CD4-positive, alpha-beta T cell treated with Interleukin-4 for 1 hour (primary cell): ENCODE measurements at regions not wholly inside any gene's neighbourhood (a gene's known extent, or its start where the extent isn't known, plus 50 kb on each side); places are given as distances from the start of the nearest gene placed in this dataset.
A peak's percentile ranks its signal among the peaks of the same experiment; 100 is the strongest.

Experiments used
- DNase-seq, 2 donors: peaks; one replicate each; pipeline ENCODE4 v3.0.0-alpha.2; 2020 to 2022

DNA sequence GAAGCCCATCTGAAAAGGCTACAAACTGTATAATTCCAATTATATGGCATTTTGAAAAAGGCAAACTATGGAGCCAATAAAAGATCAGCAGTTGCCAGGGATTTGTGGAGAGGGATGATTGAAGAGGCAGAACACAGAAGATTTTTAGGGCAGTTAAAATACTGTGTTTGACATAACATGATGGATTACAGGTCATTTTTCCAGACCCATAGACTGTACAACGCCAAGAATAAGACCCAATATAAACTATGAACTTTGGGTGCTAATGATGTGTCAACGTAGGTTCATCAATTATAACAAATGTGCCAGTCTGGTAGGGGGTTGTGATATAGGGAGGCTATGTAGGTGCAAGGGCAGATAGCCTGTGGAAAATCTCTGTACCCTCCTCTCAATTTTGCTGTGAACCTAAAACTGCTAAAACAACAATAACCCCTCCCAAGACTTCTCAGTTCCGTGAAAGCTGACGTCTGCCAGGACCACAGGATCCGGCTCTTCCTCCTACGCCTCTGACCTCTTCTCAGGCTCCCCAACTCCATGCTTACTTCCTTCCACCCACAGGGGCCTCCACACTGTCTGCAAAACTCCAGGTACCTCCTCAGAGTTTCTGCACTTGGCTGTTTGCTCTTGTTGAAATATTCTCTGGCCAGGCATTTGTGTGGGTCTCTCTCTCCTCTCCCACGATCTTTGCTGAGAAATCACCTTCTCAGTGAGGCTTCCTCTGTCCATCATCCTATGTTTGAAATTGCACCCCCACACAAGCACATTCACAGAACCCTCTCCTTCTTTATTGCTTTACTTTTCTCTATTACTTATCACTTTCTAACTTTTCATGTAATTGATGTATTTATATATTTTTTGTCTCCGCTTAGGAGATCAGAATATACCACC, 131.4 kb downstream of the BBS10 start:
- DNase-seq: no peak

DNA sequence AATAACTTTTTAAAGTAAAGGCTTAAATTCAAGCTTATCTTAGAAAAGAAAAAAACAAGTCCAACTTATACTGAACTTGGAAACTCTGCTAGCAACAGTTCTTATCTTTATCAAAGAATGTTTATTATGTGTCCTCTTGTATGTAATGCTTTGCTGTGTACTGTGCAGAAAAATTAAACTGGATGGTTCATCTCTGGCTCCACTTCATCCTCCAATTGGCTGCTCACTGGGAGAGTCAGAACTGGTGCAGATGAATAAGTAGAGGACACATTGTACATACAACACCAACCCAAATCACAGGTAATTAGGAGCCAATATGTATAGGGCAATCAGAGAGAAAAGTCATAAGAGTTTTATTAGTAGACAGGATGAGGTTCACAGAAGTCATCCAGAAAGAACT, 123.6 kb upstream of the NAP1L1 start:
- no peak for DNase-seq

DNA sequence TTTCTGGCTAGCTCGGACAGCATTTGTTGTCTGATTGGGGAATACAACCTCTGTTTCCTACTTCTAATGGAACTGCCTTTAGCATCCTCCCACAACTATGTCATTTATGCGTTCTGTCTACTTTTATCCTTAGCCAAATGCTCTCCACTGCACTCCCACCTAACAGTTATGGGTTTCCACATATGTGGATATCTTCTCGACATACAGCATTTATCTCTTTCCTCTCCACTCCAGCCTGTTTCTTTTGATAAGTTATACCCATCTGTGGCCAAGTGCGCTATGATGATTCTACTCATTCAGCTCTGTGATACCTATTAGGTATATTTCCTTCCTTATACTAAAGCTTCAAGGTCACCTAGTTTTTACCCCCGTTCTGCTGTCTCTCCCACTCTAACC, 122.2 kb upstream of the NAP1L1 start:
- no peak for DNase-seq

- no peak for DNase-seq
These were observed 121.7 kb upstream of the NAP1L1 start for GRCh38 chr12:76206039-76206676.

- no peak for DNase-seq
These were observed 118.1 kb upstream of the NAP1L1 start for GRCh38 chr12:76202621-76203020.

- DNase-seq: no peak
These were observed 117.3 kb upstream of the NAP1L1 start for GRCh38 chr12:76201758-76202157.

GRCh38 chr12:76201316-76201715, 116.8 kb upstream of the NAP1L1 start:
- DNase-seq: no peak

- no peak for DNase-seq
These were observed 115.3 kb upstream of the NAP1L1 start for GRCh38 chr12:76199808-76200207.

- DNase-seq: no peak
These were observed 114.4 kb upstream of the NAP1L1 start for GRCh38 chr12:76198839-76199238.

- no peak for DNase-seq
These were observed 112.8 kb upstream of the NAP1L1 start for GRCh38 chr12:76197283-76197682.

DNA sequence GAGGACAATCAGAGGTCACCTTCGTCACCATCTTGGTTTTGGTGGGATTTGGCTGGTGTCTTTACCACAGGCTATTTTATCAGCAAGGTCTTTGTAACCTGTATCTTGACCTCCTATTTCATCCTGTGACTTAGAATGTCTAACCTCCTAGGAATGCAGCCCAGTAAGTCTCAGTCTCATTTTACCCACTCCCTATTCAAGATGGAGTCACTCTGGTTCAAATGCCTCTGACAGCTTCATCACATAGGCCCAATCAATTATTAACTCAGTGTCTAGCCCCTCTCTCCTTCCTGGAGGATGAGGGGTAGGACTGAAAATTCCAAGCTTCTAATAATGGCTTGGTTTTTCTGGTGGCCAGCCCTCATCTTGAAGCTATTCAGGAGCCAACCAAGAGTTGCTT, 111.4 kb upstream of the NAP1L1 start:
- DNase-seq: no peak

DNA sequence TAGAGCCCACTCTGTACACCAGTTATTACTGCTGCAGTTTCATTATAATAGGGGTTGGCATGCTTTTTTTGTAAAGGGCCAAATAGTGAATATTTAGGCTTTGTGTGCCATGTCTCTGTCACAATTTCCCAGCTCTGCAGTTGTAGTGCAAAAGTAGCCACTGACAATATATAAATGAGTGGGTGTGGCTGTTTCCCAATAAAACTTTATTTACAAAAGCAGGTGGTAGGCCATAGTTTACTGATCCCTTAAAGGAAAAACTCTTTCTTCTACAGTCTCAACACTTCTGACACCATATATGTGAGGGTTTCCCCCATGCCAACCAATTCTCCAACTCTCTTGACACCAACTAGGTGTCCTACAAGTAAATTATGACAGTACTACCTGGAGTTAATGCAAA, 110.2 kb upstream of the NAP1L1 start:
- no peak for DNase-seq

GRCh38 chr12:76193961-76194360, 109.5 kb upstream of the NAP1L1 start:
- DNase-seq: no peak

DNA sequence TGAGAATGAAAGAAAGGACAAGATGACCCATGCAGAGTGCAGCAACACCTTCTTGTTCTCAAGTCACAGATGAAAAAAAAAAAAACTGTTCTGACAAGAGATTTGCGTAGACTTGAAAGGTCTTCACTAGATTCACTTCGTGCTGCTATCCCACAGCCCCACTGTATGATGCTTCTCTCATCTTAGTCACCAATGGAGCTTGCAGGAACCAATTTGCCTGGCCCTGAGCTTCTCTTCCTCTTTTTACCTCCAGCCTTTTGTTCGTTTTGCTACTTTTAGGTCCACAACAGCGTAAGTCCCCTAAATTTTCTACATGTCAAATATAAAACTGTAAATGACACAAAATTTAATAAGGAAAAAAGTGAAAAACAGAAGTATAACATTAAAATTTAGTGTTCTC, 107.9 kb upstream of the NAP1L1 start:
- no peak for DNase-seq

DNA sequence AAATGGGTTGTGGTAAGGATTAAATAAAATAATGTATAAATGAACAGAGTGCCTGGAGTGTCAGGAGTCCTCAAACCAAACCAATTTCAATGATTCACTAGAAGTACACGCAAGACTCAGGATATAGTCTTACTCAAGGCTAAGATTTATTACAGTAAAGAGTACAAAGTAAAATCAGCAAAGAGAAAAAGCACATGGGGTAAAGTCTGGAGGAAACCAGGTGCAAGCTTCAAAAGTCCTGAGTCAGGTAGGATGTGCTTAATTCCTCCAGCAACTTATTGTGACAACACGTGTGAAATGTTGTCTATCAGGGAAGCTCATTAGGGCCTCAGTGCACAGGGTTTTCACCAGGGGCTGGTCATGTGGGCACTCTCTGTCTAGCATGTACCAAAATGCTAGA, 105.8 kb upstream of the NAP1L1 start:
- DNase-seq: no peak

GRCh38 chr12:76189851-76190250, 105.4 kb upstream of the NAP1L1 start:
- no peak for DNase-seq

- no peak for DNase-seq
These were observed 102.7 kb upstream of the NAP1L1 start for GRCh38 chr12:76187177-76187576.

DNA sequence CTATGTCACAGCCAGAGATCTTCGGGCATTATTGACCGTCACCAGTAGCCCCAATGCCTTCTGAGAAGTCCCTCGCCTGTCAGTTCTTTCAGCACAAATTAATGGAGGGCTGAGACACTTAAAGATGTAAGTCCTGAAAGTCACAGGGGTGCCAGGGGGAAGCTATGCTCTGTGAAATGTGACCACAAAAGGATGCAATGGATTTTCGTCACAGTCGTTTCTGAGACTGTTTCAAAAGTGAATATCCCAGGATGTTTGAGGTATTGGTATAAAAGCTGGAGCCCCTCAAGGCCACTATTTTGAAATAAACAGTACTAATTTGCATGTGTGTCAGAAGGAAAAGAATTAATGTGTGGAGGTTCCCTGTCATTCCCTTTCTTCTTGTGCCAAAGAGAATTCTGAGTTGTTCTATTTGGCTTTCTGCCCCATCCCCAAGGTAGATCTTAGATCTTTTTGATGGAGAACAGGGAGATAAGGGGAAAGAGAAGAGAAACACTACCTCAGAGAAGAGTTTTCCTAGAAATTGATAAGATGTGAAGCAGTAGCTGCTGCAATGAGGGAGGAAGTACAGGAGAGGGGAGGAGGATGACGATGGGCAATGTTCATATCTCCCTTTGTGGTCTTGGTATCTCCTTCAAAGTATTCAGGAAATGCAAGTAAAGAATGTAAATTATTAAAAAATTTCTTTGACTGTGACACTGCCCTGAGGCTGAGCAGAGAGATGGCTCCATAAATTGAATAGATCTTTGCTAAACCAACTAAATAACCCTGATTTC, 101.8 kb upstream of the NAP1L1 start:
- DNase-seq: no peak

DNA sequence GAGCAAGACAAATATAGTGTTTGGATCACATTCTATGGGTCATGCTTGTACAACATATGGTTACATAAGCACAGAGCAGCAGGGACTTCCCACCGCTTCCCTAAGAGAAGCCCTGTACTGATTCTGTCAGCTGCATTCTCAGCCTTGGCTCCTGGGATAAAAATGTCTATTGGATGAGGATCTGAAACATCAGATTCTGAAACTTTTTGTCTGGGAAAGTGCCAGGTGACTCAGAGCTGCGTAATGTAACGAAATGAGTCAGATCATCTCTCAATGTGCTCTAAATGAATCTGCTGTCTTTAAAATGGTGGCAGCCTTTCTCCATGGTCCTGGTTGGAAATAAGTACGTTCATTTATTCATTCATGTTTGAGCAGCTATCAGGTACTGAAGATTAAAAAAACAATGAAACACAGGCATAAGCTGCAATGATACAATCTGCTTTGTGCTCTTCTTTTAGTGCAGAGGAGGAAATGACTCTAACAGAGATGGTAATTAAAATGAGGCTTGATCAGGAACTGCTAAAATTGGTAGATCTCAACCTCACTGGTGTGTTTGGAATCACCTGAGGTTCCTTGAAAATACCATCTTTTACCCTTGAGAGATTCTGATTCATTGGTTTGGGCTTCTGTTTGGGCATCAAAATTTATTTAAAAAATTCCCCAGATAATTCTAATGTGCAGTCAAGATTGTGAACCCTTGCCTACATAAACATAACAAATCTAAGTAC, 99.1 kb upstream of the NAP1L1 start:
- DNase-seq: peak; percentile 7 to 35

DNA sequence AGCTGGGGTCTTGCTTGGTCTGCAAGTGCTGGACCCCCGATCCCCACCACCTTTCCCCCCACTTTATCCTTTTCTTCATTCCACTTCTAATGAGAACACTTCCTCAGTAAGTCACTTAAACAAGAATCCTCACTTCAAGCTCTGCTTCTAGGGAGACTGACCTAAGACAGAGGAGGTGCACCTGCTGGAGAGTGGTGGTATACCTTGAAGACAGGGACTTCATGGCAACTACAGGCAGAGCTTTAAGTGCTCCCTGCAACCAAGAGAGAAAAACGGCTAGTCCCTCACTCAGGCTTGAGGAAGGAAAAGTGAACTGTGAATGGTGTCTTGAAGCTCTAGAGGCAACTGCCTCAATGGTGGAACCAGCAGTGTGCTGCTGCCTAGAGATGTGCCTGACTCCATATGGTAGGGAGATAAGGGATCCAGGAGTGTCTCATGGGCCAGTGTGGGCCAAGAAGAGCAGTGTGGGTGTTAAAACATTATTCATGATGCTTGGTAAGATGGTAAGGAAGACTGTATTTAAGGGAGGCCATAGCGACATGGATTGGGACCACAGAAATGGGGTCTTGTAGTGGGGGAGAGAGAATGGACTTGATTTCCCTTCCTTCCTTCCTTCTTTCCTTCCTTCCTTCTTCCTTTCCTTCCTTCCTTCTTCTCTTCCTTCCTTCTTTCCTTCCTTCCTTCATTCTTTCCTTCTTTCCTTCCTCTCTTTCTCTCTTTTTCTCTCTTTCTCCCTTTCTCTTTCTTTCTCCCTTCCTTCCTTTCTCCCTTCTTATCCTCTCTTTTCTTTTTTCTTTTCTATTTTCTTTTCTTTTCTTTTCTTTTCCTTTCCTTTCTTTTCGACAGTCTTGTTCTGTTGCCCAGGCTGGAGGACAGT, 96.2 kb upstream of the NAP1L1 start:
- no peak for DNase-seq

DNA sequence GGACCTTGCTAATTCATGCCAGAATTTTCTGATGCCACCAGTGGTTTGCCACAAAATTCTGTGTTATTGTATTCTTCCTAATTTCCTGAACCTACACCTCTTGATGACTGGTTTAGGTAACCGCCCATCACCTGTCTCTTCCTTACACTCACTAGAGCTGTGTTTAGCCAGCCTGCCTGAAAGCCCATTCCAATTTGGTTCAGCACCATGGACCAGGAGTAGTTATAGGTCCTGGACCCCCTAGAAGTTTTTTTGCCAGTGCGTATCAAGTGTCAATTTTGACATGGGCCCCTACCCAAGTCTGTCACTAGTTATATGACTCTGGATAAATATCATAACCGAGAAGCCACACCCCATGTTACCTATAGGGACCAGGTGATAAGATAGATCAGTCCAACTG, 94.0 kb upstream of the NAP1L1 start:
- DNase-seq: no peak

DNA sequence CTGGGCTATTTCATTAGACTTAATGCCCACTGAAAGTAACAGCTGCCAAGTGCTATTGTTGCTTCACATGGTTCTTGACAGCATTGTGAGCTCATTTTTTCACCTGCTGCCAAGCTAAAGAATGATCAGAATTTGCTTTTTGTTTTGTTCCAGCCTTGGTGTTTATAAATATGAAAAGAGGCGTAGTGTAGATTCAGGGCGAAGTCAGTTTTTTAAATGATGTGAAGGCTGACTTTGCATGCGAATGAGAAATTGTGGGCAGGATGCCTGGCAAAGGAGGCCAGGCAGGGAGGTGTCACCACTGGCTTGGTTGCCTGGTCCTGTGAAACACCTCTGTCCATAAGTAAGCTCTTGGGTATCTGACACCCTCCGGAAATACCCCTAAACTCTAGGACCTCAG, 93.3 kb upstream of the NAP1L1 start:
- DNase-seq: no peak
